ENCODE measurements at regions not wholly inside any gene's neighbourhood (a gene's known extent, or its start where the extent isn't known, plus 50 kb on each side); places are given as distances from the start of the nearest gene placed in this dataset.
A peak's percentile ranks its signal among the peaks of the same experiment; 100 is the strongest.

DNA sequence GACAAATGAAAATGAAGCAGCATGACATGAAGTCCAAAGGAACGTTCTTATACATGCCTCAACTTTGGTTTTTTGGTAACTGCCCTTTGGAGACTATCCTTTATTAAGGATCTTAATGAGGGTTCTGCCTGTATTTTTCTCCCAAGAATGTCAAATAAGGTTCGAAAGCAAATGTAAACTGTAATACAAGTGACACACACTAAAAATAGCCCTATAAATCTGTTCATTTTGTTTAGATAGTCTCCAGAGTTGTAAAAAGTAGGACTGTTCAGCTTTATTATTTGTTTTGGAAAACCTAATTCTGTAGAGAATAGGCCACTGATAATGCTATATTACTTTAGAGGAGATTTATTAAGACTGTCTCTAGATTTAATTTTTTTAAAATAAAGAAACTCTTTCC, 80.5 kb upstream of the CDIN1 start:
- DNase-seq: no peak

DNA sequence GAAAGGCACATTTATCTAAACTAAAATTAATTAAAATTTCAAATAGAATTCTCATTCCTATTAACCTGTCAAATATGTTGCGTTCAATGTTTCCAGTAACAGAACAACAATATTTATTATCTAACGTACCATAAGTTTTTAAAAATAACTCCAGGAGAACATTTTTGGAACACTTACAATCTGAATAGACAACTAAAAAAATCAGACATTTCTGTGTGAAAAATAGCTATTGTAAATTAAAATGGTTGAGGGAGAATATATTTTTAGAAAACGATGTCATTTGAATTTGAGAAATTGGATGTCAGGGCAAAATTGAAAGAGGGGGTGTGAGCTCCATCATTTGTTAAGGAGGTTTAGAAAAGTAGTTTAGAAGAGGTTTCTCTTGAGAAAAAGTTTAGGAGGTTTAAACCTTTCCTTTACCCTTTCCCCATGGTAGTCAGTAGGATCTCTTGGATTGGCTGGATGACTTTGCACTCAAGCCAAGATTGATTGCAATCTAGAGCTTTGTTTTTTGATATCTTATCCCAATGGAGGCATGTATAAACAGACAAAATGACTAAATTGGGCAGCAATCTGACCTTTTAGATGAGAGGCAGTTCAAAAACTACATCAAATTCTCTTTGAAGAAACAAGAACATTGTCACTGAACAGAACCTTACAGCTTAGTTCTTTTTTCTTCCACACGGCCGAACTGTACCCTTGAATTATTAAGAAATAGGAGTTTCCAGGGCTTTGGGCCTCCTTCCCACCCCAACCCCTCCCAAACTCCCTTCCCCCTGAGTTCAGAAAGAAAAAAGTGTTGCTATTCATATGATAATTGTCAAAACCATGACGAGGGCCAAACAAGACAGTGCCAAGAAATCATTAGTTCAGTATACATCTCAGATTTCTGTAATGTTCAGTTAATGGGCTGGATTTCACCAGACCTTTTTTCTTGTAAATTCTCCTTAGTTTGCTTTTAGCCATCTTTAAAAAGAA, 79.7 kb upstream of the CDIN1 start:
- DNase-seq: no peak

DNA sequence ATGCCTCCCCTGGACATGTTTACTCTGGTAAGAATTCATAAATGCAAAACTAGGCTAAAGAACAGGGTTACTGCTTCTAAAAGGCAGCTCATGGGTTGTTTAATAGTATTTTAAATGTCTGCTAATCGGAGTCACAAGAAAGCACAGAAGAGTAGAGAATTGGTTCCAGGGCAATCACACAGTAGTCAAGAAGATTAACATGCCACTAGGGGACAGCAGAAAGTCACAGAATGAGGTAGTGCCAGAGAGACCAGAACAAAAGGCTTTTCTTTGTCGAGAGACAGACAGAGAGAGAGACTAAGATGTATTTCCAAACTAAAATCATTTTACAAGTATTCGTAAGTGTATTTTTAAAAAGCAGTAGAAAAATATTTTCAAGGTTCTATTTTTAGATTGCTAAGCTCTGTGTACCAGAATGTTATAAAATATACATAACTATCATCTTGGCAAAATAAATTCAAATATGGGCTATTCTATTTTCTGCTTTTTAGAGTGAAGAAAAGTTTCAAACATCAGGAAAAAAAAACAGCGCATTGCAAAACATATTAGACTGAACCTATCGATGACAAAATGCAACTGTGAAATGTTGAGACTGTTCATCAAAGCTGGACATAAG, 78.3 kb upstream of the CDIN1 start:
- DNase-seq: peak; percentile 22

DNA sequence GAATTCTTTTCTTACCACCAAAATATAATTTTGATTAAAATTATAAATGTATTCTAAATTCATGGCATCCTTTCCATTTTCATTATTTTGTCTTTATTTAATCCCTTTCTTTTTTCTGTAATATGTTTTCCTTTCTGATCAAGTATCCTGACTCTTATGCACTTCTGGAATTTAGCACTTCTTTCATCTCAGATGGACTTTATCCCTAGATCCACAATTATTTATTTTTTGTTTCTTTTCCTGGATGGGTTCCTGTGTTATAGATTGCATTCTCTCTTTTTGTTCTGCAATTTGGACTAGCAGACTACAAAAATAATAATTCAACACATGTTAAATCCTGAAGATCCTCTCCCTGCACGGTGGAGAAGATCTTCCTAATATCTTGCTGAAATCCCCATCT, 76.9 kb upstream of the CDIN1 start:
- DNase-seq: no peak

DNA sequence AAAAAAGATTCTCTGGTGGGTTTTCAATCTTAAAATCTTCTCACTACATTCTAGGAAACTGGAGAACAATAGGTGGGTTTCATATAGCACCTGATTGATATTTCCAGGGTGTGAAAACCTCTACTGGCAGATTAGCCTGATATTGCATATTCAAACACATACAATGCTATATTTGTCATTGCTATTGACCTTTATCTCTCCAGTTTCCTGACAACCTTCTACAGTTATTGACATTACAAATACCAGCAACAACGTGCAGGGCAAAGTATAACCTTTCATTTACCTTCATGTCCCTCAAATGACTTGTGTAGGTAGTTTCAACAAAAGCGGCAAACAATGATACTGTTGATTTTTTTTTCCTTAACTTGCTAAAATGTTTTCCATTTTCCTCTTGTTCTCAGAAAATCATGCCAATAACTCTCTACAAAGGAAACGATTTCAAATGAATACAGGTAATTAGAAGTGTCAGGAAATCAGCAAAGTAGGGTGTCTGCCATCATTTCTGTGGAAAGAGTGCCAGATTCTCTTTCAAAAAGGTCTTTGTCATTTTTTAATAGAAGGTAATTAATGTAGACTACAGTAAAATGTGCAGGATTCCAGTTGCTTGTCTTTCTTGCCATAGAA, 72.6 kb upstream of the CDIN1 start:
- no peak for DNase-seq

DNA sequence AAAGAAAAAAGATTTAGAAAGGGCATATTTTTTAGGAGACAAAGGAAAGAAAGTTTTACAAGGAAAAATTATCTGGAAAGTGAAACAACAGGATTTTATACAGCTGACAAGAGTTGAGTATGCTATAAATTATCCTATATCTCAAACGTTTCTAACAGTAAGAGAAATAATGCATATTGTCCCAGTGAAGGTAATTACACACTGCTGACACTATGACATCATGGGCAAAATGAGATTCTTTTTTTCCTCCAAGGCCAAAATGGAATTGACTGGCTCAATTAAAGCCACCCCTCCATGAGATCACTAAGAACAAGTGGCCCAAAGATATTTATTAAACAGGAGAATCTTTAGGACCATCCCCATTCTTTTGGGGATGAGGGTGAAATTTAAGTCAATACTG, 72.0 kb upstream of the CDIN1 start:
- DNase-seq: no peak

DNA sequence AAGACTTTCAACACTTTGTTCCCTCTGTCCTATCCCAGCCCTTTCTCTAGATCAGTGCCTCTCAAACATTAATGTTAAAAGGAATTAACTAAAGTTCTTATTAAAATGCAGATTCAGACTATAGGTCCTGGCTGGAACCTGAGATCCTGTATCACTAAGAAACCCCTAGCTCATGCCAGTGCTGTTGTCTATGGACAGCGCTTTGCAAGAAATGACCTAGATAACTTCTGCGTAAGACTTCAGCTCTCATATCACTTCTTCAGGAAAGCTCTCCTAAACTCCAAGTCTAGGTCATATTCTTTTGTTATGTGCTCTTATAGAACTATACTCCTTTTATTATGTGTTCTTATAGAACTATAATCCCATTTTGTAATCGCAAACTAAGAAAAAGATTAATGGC, 67.8 kb upstream of the CDIN1 start:
- no peak for DNase-seq

DNA sequence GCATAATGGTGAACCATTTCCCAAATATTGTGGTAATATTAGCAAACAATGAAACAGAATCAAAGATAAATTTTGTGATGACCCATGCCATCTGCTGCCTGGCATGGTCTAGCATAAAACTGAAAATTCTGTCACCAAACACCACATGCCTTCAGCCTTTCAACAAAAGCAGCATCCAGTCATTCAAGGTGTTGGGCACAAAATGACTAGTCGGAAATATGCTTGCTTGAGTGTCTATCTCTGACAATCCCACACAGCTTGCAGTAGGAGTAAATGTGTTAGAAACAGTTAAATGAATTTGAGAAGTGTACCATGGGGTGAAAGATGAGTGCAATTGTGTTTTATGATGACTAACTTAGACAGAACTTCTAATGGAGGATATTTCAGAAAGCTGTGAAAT, 61.7 kb upstream of the CDIN1 start:
- no peak for DNase-seq

DNA sequence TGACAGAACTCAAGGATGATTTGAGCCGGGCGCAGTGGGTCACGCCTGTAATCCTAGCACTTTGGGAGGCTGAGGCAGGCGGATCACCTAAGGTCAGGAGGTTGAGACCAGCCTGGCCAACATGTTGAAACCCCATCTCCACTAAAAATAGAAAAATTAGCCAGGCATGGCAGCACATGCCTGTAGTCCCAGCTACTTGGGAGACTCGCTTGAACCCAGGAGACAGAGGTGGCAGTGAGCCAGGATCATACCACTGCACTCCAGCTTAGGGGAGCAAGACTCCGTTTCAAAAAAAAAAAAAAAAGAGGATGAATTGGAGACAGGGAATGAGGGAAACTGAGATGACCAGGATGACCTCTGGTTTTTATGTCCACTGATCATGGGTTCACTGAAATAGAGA, 60.4 kb upstream of the CDIN1 start:
- no peak for DNase-seq

DNA sequence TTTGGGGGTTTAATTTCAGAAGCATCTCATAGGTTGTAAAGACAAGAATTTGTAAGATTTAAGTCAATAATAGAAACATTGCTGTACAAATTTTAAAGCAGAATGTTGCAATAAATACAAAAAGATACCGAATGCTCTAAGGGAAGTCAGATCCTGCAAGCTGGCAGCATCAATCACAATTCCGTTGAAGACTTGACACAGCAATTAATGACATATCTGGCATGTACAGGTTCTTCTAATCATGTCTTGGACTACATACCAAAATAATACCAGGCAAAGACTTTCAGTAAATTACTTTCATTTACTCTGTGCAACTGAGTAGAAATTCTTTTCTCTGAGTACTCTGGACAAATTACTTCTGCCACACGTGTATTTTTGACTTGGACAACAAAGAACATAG, 54.0 kb upstream of the CDIN1 start:
- no peak for DNase-seq

DNA sequence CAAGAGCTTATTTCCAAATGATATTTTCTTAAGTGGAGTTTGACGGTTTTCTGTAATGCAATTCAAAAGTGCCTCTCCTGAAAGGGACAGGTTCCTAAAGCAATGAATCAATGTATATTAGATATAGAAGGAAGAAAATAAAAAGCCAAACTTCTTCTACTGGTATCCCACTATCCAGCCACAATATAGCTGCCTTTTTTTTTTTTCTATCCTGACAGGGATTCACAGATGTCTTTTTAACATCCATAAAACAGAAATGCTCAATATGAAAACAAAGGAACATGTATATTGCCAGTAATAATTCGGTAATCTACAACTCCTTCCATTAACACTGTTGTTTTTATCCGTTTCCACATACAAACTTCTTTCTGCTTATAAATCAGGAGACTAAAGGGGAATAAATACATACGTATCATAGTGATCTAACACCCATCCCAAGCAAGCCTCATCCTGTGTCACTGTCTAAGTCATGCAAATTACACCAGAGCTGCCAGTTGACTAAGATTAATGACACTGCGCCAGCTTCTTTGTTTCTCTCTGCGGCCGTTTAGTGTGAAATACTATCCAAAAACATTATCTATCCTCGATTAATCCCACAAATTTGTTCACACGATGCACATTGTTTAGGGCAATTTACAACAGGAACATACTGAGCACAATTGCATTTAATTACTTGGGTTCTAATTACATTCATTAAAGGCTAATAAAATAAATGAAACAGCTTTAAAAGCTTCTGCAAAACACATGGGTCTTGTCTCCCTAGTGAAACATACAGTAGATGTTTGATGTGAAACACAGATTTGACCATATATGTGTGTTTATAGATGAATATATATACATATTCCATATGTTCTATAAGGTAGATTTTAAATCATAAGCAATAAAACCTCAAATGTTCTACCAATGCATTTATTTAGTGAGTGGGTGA, 51.9 kb upstream of the CDIN1 start:
- no peak for DNase-seq

DNA sequence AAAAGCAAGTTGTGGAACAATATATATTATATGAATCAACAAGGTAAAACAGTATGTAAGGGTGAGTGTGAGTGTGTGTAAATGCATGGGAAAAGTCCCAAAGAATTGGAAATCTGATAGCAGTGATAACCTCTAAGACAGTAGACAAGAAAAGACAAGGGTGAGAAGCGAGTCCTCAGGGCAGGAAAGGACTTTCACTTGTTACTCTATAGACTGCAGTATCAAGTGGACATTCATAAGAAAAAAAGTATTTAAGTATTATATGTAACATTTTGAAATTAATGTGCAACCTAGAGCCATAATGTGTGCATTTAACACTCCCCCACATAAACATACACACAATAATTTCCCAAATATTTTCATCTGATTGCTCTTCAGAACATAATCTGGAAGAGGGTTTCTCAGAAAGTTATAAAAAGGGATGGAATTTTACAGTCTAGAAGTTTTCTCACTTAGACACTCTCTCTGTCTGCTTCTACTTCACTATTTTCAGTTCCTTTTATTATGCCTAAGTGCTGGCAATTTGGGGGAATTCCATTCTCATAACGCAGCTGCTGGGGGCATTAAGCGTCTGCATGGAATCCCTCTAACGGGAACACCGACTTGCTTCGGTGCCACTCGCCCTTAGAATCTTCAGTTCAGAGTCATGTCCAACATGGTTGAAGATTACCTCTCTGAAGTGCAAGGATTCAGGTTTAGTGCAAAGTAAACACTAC, 50.0 kb upstream of the CDIN1 start:
- DNase-seq: no peak
